Rectal smooth muscle tissue (tissue), 1 donor: ENCODE measurements at regions not wholly inside any gene's neighbourhood (a gene's known extent, or its start where the extent isn't known, plus 50 kb on each side); places are given as distances from the start of the nearest gene placed in this dataset.
"Not testable (repeated sequence)": the region's sequence is repeated elsewhere in the genome, so short reads cannot be mapped to it uniquely, and the experiment has no call there.

ENCODE experiments used
- H3K27ac ChIP-seq: one replicate; pipeline ENCODE4 v1.7.0; 2013; ENCODE audit warnings: low read depth, low read length, inconsistent platforms
- H3K27me3 ChIP-seq: one replicate; pipeline ENCODE4 v1.7.0; 2013; ENCODE audit warnings: low read length; ENCODE audit not compliant: control insufficient read depth, insufficient read depth
- H3K36me3 ChIP-seq: one replicate; pipeline ENCODE4 v1.7.0; 2013; ENCODE audit warnings: low read length; ENCODE audit not compliant: control insufficient read depth, insufficient read depth
- H3K4me1 ChIP-seq: one replicate; pipeline ENCODE4 v1.7.0; 2013; ENCODE audit warnings: low read length; ENCODE audit not compliant: control insufficient read depth, insufficient read depth
- H3K4me3 ChIP-seq: one replicate; pipeline ENCODE4 v1.7.0; 2013; ENCODE audit warnings: low read length
- H3K9ac ChIP-seq: one replicate; pipeline ENCODE4 v1.7.0; 2013; ENCODE audit warnings: low read length

DNA sequence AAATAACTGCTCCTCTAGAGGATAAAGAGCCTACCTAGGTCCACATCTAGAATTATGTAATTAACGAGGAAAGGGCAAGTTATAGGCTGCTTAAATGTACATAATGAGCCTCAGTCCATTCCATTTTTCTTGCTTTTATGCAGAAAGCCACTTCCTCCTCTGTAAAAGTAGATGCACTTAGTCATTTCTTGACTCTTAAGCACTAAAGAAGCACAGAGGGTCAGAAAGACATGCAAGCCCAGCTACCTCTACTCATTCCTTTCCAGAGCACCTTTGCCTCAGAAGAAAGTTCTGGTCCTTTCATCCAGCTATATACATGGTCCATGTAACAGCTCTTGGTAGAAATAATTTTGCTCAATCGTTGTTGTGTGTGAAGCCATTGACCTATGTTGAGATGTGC, 308.0 kb upstream of the NREP start:
- no peaks in the 10 kb centered on the region for H3K36me3 ChIP-seq
- no peak overlapping the region for H3K27ac ChIP-seq
- no peak overlapping the region for H3K9ac ChIP-seq
- no peaks in the 10 kb centered on the region for H3K4me1 ChIP-seq
- H3K4me3 ChIP-seq: no peak overlapping the region
- no peaks in the 10 kb centered on the region for H3K27me3 ChIP-seq

GRCh38 chr5:112064271-112064701, 307.3 kb upstream of the NREP start:
- Histone ChIP-seq H3K36me3 (no peaks in the 10 kb centered on the region), H3K9ac (no peak overlapping the region), H3K27ac (no peak overlapping the region)

DNA sequence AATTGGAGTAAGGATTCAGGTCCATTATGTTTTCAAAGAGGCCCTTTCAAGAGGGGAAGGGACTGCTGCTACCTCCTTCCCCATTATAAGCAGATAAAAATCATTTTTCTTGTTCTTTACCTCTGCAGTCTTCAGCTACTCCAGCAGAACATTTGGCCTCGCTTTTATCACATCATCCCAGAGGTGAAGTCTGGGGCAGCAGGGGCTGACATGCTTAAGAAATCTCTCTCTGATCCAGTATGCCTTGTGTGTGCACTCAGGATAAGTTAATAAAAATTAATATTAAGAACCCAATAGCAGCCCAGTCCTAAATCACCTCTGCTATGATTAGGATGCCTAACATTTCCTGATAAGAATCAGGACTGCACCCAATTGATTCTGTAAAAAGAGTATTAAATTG, 306.9 kb upstream of the NREP start:
- Histone ChIP-seq H3K4me3 (no peak overlapping the region), H3K9ac (no peak overlapping the region), H3K4me1 (no peaks in the 10 kb centered on the region), H3K27ac (no peak overlapping the region), H3K36me3 (no peaks in the 10 kb centered on the region), H3K27me3 (no peaks in the 10 kb centered on the region)

More at GRCh38 chr5:112064271-112064701, 307.3 kb upstream of the NREP start:
- no peak overlapping the region for H3K4me3 ChIP-seq
- no peaks in the 10 kb centered on the region for H3K27me3 ChIP-seq
- H3K4me1 ChIP-seq: no peaks in the 10 kb centered on the region

DNA sequence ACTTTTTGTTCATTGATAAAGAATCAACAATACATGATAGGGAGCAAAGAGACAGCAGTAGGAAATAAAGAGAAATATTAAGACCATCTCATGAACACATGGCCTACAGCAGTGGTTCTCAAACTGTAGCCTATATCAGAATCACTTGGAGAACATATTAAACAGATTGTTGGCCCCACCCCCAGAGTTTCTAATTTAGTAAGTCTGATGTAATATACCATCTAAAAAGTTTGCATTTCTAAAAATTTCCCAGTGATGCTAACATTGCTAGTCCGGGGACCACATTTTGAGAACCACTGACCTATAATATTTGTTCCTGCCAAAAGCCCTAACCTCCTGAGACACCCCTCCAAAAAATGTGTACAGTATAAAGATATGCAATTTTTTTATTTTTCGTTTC, 306.2 kb upstream of the NREP start:
- no peak overlapping the region for H3K9ac ChIP-seq
- H3K4me1 ChIP-seq: no peaks in the 10 kb centered on the region
- no peaks in the 10 kb centered on the region for H3K27me3 ChIP-seq
- H3K27ac ChIP-seq: no peak overlapping the region
- H3K36me3 ChIP-seq: no peaks in the 10 kb centered on the region
- H3K4me3 ChIP-seq: no peak overlapping the region

GRCh38 chr5:112062181-112062580, 305.2 kb upstream of the NREP start:
- Histone ChIP-seq H3K27me3 (no peaks in the 10 kb centered on the region), H3K27ac (no peak overlapping the region), H3K9ac (no peak overlapping the region), H3K4me3 (no peak overlapping the region), H3K36me3 (no peaks in the 10 kb centered on the region), H3K4me1 (no peaks in the 10 kb centered on the region)

DNA sequence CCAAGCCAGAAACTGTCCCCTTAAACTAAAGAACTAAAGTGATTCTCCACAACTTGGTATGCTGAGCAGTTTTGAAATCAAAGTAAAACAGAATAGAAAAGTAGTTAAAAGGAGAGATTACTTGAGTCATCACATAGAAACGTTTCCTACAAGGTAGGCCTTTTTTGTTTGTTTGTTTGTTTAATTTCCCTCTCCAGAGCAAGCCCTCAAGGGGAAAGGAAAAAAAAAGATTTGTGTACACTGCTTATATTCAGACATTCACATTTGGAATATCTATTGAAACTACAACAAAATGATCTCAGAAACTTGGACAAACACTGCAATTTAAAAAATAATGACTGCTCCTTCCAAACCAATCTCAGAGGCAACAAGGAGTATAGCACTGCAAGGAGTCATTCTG, 304.7 kb upstream of the NREP start:
- H3K27me3 ChIP-seq: no peaks in the 10 kb centered on the region
- H3K27ac ChIP-seq: no peak overlapping the region
- no peaks in the 10 kb centered on the region for H3K4me1 ChIP-seq
- H3K36me3 ChIP-seq: no peaks in the 10 kb centered on the region
- no peak overlapping the region for H3K4me3 ChIP-seq
- no peak overlapping the region for H3K9ac ChIP-seq

DNA sequence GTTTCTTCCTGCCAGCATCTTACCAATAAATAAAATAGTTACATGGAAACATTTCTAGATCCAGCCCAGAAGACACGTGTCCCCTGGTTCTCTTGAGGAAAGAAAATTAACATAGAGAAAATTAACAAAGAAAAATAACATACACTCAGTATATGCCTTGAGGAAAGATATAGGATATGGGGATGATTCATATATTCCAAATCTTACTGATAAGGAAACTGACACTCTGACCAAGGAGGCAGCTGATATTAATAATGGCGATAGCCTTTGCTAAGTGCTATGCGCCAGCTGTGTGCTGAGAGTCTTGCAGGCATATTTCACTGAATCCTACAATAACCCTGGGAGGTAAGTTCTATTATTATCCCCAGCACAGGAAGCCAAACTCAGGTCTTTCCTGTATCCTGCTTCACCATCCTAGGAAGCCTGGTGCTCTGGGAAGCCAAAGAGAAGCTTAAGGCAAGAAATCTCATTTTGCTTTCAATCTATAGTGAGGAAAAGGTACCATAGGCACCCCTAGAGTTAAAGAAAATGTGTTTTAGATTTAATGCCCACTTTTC, 302.7 kb upstream of the NREP start:
- Histone ChIP-seq H3K27me3 (no peaks in the 10 kb centered on the region), H3K27ac (no peak overlapping the region)

DNA sequence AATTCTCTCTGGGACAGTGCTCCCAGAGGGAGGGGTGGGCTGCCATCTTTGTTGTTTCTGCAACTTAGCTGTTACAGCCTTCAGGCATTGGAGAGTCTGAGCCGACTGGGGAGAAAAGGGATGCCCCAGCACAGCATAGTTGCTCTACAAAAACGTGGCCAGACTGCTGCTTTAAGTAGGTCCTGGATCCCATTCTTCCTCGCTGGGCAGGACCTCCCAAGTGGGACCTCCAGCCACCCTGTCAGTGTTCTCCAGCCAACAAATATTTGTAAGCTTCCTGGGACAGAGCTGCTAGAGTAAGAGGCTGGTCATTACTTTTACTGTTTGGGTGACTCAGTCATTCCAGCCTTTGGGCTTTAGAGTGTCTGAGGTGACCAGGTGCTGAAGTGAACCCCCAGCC, 292.7 kb upstream of the NREP start:
- Histone ChIP-seq H3K4me1 (no peaks in the 10 kb centered on the region), H3K4me3 (no peak overlapping the region)

More for the DNA sequence above, 302.7 kb upstream of the NREP start:
- Histone ChIP-seq H3K4me1 (no peaks in the 10 kb centered on the region), H3K36me3 (no peaks in the 10 kb centered on the region), H3K4me3 (no peak overlapping the region), H3K9ac (no peak overlapping the region)

DNA sequence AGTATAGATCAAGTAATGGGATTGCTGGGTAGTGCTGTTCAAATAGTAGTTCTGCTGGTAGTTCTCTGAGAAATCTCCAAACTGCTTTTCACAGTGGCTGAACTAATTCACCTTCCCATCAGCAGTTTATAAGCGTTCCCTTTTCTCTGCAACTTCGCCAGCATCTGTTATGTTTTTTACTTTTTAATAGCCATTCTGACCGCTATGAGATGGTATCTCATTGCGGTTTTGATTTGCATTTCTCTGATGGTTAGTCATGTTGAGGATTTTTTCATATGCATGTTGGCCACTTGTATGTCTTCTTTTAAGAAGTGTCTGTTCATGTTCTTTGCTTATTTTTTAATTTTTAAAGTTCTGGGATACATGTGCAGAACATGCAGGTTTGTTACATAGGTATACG, 279.2 kb upstream of the NREP start:
- Histone ChIP-seq H3K9ac (no peak overlapping the region), H3K4me3 (no peak overlapping the region), H3K27ac (no peak overlapping the region), H3K4me1 (no peaks in the 10 kb centered on the region), H3K27me3 (no peaks in the 10 kb centered on the region), H3K36me3 (no peaks in the 10 kb centered on the region)

More for the DNA sequence above, 292.7 kb upstream of the NREP start:
- H3K36me3 ChIP-seq: no peaks in the 10 kb centered on the region
- no peak overlapping the region for H3K9ac ChIP-seq
- no peaks in the 10 kb centered on the region for H3K27me3 ChIP-seq
- H3K27ac ChIP-seq: no peak overlapping the region

GRCh38 chr5:112034421-112034979, 277.5 kb upstream of the NREP start:
- Histone ChIP-seq H3K4me1 (no peaks in the 10 kb centered on the region), H3K27me3 (no peaks in the 10 kb centered on the region), H3K9ac (no peak overlapping the region), H3K27ac (no peak overlapping the region), H3K36me3 (no peaks in the 10 kb centered on the region), H3K4me3 (no peak overlapping the region)

DNA sequence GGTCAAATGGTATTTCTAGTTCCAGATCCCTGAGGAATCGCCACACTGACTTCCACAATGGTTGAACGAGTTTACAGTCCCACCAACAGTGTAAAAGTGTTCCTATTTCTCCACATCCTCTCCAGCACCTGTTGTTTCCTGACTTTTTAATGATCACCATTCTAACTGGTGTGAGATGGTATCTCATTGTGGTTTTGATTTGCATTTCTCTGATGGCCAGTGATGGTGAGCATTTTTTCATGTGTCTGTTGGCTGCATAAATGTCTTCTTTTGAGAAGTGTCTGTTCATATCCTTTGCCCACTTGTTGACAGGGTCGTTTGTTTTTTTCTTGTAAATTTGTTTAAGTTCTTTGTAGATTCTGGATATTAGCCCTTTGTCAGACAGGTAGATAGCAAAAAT, 269.9 kb upstream of the NREP start:
- H3K9ac ChIP-seq: not testable (repeated sequence)

GRCh38 chr5:112025757-112026156, 268.8 kb upstream of the NREP start:
- Histone ChIP-seq H3K27me3 (no peaks in the 10 kb centered on the region), H3K27ac (no peak overlapping the region), H3K4me3 (no peak overlapping the region), H3K4me1 (no peaks in the 10 kb centered on the region), H3K9ac (no peak overlapping the region), H3K36me3 (no peaks in the 10 kb centered on the region)

More for the DNA sequence above, 269.9 kb upstream of the NREP start:
- H3K27ac ChIP-seq, H3K27me3 ChIP-seq, H3K4me1 ChIP-seq, H3K36me3 ChIP-seq, H3K4me3 ChIP-seq: not testable (repeated sequence)

- no peaks in the 10 kb centered on the region for H3K27me3 ChIP-seq
- no peak overlapping the region for H3K4me3 ChIP-seq
Measured at GRCh38 chr5:112024769-112025168, 267.8 kb upstream of the NREP start.

More at GRCh38 chr5:112024769-112025168, 267.8 kb upstream of the NREP start:
- H3K4me1 ChIP-seq: no peaks in the 10 kb centered on the region
- H3K27ac ChIP-seq: no peak overlapping the region
- no peak overlapping the region for H3K9ac ChIP-seq
- no peaks in the 10 kb centered on the region for H3K36me3 ChIP-seq
